HL-60 (cell line): ENCODE measurements at regions not wholly inside any gene's neighbourhood (a gene's known extent, or its start where the extent isn't known, plus 50 kb on each side); places are given as distances from the start of the nearest gene placed in this dataset.

Experiments used
- CTCF ChIP-seq: IDR thresholded peaks from one replicate; pipeline ENCODE4 v1.5.1; 2011; ENCODE audit warnings: low read length, control low read depth, inconsistent platforms; ENCODE audit not compliant: insufficient read depth
- POLR2AphosphoS5 ChIP-seq: IDR thresholded peaks from 2 replicates; pipeline ENCODE4 v1.6.1; 2012; ENCODE audit warnings: low read depth
- REST ChIP-seq: IDR thresholded peaks from 2 replicates; pipeline ENCODE4 v1.6.1; 2012; ENCODE audit warnings: low read depth; ENCODE audit not compliant: insufficient replicate concordance

- TF ChIP-seq CTCF (no peak), REST (no peak), POLR2AphosphoS5 (no peak)
Measured at GRCh38 chr13:111475488-111475887, 155.0 kb downstream of the TEX29 start.
